ENCODE measurements at regions not wholly inside any gene's neighbourhood (a gene's known extent, or its start where the extent isn't known, plus 50 kb on each side); places are given as distances from the start of the nearest gene placed in this dataset.

GRCh38 chr19:28746478-28746877, 466.5 kb downstream of the UQCRFS1 start (continued):
- TF ChIP-seq ZNF532 (CRISPR knock-in tag; IDR thresholded peaks at IDR 0.05; ENCODE audit: borderline replicate concordance): no peak

- Mint-ChIP-seq H3K27me3 (ENCODE audit: low read depth) (no peaks in the 10 kb centered on the region), H3K36me3 (peaks cover 9% of the 10 kb centered on the region), H3K9me3 (peaks cover 17% of the 10 kb centered on the region), H3K27ac (no peak overlapping the region), H3K4me3 (no peak overlapping the region), H3K4me1 (peaks cover 20% of the 10 kb centered on the region)
- no peak for ATAC-seq
- no peak for DNase-seq (ENCODE audit: low spot score)
- TF ChIP-seq PREB (CRISPR knock-in tag; IDR thresholded peaks at IDR 0.05; ENCODE audit: borderline replicate concordance): no peak
- TF ChIP-seq MYBL2 (CRISPR knock-in tag; IDR thresholded peaks at IDR 0.05): no peak
- no peak for TF ChIP-seq KAT7 (CRISPR knock-in tag; IDR thresholded peaks at IDR 0.05; ENCODE audit: borderline replicate concordance)
- no peak for TF ChIP-seq SMAD3 (CRISPR knock-in tag; IDR thresholded peaks at IDR 0.05; ENCODE audit: borderline replicate concordance)
- TF ChIP-seq GTF2I (CRISPR knock-in tag; conservative IDR thresholded peaks at IDR 0.05): no peak
- TF ChIP-seq ARID4B (CRISPR knock-in tag; IDR thresholded peaks at IDR 0.05; ENCODE audit: borderline replicate concordance): no peak
- TF ChIP-seq NR2C2 (CRISPR knock-in tag; IDR thresholded peaks at IDR 0.05): no peak
- TF ChIP-seq ZNF121 (CRISPR knock-in tag; IDR thresholded peaks at IDR 0.05): no peak
- no peak for TF ChIP-seq USF1 (CRISPR knock-in tag; IDR thresholded peaks at IDR 0.05)
- no peak for TF ChIP-seq ZNF396 (CRISPR knock-in tag; IDR thresholded peaks at IDR 0.05; ENCODE audit: borderline replicate concordance)
- no peak for TF ChIP-seq PRRX2 (CRISPR knock-in tag; IDR thresholded peaks at IDR 0.05)
- TF ChIP-seq AFF4 (CRISPR knock-in tag; IDR thresholded peaks at IDR 0.05; ENCODE audit: borderline replicate concordance): no peak
- TF ChIP-seq ESRRA (CRISPR knock-in tag; IDR thresholded peaks at IDR 0.05; ENCODE audit: borderline replicate concordance): no peak
- TF ChIP-seq ZNF671 (CRISPR knock-in tag; IDR thresholded peaks at IDR 0.05): no peak
- no peak for TF ChIP-seq NFYB (CRISPR knock-in tag; conservative IDR thresholded peaks at IDR 0.05; ENCODE audit: low read depth)
- no peak for TF ChIP-seq ZNF532 (CRISPR knock-in tag; IDR thresholded peaks at IDR 0.05; ENCODE audit: borderline replicate concordance)
- CTCF ChIA-PET: interaction anchor here (1.6 to 2.4 kb wide), 3 partner anchors 8 to 134 kb away, joined by 7 to 14 read pairs (median 9); no protein-coding TSS in a partner anchor
- POLR2A ChIA-PET: interaction anchor here (0.6 kb wide), 1 partner anchor 12 kb away, joined by 3 read pairs; no protein-coding TSS in a partner anchor
These were observed 468.0 kb downstream of the UQCRFS1 start for GRCh38 chr19:28744943-28745342.

Measured in WTC11 (cell line).